T-helper 2 cell treated with Interferon-gamma antibody and Interleukin-4, amounts not matched to agents 100 ng/mL and 5 ng/mL, for 36 hours (primary cell): ENCODE measurements at regions not wholly inside any gene's neighbourhood (a gene's known extent, or its start where the extent isn't known, plus 50 kb on each side); places are given as distances from the start of the nearest gene placed in this dataset.

Source experiments
- intact Hi-C: fragments of 100-400 bp; cut with micrococcal nuclease; formaldehyde crosslinking; loops from one replicate; pipeline ENCODE4 v1.15.1; 2023

- intact Hi-C loops, result no loop called here
These were observed 110.7 kb upstream of the SPRY4 start for GRCh38 chr5:142435410-142436115.

- intact Hi-C loops, result loop anchor here (5.0 kb wide), 1 partner anchor 282 kb away; no protein-coding TSS in a partner anchor
These were observed 109.4 kb upstream of the SPRY4 start for GRCh38 chr5:142434322-142434612.

DNA sequence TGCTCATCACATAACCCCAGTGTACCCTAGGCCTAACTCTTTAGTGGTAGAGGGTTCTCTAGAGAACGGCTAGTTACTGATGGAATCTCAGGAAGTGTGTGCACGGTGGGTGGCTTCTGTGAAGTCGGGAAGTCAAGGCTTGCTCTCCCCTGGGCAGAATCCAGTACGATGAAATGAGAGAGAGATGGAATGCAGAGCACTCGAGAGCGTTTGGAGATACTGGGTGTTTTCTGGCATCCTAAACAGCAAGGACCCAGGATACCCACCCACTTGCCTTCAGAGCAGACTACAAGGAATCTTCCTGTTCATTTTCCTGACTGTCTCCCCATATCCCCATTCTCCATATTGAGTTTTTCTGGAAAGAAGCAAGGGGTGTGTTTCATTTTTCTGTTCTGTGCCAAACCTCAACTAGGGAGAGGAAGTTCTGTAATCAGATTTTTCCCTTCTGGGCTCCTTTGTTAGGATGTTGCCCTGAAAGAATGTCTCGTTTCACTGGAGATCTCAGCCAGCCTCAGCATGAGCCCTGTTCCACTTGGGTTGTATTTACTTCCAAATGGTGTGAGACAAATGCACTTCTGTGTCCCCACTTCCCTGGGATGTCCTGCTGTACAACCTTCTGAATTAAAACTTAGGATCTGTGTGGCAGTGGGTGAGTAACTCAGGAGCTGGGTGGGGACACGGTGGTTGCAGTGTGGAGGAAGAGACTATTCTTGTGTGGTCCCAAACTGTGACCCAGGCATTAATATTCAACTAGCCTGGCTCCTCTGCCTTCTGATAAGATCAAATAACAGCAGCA lies 108.9 kb upstream of the SPRY4 start:
- intact Hi-C loops, result loop anchor here (2.0 to 5.0 kb wide), 2 partner anchors 77 to 281 kb away; no protein-coding TSS in a partner anchor

DNA sequence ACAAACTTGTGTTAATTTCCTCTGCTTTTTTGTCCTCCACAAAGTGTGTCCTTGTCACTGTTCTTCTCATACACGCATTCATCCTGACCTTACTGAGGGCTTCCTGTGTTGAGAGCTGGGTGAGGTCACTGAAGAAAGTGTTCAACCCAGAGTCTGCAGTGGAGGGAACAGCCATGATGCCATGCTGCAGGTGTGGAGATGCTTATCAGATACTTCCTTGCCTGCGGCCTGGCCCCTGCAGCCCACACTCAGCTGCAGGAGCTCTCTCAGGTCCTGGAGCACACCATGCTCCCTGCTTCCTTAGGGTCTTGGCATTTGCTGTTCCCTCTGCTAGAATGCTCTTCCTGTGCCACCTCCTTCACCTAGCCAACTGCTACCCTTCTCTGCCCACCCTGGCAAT lies 108.1 kb upstream of the SPRY4 start:
- intact Hi-C loops, result loop anchor here (2.0 to 5.0 kb wide), 2 partner anchors 76 to 281 kb away; no protein-coding TSS in a partner anchor

GRCh38 chr5:142432369-142432863 lies 107.6 kb upstream of the SPRY4 start:
- intact Hi-C loops, result loop anchor here (2.0 to 5.0 kb wide), 2 partner anchors 76 to 280 kb away; no protein-coding TSS in a partner anchor

GRCh38 chr5:142428773-142429473 lies 104.1 kb upstream of the SPRY4 start:
- intact Hi-C loops, result no loop called here

DNA sequence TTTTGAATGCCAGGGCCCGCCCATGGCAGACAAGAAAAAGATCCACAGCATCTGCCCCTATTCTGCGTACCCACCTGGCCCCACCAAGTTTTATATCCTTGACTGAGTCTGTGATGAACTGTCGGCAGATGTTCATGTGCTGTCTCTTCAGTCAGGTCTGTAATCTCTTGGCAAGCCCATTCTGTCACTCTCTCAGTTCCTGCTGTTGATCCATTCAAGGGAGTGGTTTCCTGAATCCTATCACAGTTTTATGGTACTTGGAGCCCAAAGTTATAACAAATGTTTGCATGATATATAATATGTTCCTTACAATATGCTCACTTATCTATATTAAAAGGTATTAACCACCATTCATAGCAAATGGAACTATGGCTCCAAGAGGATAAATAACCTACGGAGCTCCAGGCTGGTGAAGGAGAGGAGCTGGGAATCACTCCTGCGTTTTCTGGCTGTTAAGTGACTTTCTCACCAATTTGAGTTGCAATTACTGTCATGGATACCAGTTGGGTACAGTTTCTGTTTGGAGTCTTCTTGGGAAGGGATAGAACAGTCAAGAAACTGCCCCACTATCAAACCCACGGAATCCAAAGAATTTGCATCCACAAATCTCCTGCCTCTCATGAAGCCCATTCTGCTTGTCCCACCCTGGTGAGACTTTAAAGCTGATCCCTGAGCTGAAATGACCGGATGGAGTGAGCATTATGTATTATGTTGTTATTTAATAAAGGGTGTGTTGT lies 103.4 kb upstream of the SPRY4 start:
- intact Hi-C loops, result no loop called here

- intact Hi-C loops, result no loop called here
These were observed 102.7 kb upstream of the SPRY4 start for GRCh38 chr5:142427529-142427928.

DNA sequence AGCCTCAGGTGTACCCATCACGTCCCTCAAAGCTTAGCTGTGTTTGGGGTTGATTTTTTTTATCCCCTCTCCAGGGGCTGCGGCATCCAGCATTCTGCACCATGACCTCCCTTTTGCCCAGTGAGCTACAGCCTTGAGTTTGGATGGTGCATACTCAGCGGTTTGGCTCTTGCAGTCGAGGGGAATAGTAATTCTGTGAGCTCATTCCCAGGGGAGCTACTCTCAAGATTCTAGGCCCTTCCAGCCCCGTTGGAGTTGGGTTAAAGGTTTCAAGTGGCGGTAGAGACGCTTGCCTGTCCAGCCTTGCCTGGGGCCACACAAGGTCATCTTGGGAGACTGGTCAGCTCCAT lies 102.2 kb upstream of the SPRY4 start:
- intact Hi-C loops, result no loop called here

DNA sequence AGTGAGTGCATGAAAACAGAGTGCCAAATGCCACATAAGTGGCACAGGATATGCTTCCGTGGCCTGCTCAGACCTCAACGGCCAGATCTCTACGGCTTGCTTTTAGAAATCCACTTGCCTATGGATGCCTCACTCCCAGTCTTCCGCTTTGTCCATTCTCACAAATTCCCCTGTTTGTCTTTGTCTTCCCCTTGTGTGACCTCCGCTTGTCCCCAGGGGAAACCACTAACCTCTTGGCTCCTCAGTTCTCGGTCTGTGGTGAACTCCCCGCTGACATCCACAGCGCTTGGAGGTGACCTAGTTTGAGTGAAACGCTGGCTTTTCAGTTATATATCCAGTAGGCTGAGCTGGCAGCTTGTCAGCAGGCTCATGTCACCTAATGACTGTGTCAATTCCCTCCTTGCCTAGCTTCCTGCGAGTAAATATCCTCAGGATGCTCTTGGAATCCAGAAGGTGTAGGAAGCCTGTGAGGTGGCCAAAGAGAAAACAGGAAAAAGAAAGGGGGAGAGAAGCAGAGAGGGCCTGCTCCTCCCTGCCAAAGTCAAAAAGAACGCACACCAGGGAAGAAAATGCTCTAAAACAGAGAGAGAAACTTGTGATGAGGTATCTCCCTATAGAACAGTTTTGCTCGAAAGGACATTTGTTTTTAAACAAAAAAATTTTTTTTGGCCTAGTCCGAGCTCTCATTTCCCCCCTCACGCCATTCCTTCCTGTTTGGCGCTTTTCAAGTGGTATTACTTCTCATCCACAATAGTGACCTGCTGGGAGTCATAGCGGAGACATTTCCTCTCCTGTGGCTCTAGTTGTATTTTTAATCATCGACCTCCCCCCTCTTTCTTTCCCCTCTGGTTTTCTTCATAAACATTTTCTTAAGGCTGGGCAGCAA lies 101.6 kb upstream of the SPRY4 start:
- intact Hi-C loops, result no loop called here

DNA sequence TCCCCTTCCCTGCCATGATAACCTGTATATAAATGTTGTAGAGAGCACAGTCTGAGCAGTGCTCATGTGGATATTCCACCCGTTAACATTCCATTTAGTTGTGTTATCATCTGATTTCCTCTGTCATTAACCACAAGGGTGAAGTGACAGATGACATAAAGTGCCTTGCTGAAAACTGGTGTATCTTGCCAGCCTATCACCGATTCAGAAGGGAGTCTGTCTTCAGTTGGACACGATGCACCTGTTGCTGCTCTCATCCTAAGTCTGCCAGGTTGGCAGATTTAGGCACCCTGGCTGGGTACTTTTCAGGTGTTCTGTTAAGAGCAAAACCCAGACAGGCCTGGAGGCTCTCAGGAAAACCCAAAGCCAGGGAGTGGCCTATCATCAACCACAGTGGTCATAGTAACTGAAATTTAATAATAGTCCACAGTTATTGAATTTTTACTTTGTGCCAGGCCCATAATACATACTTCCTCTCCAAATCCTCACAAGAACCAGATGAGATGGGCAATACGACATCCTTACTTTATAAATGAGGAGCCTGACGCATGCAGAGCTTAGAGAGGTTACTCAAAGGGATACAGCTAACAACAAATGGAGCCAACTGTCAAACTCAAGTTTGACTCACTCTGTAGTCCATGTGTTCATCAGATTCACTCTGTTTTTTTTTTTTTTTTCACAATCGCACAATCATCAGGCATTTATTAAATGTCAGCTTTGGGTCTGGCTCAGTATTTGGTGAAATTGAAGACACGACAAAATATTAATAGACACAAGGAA lies 100.7 kb upstream of the SPRY4 start:
- intact Hi-C loops, result no loop called here

- intact Hi-C loops, result no loop called here
These were observed 97.6 kb upstream of the SPRY4 start for GRCh38 chr5:142422429-142422828.

DNA sequence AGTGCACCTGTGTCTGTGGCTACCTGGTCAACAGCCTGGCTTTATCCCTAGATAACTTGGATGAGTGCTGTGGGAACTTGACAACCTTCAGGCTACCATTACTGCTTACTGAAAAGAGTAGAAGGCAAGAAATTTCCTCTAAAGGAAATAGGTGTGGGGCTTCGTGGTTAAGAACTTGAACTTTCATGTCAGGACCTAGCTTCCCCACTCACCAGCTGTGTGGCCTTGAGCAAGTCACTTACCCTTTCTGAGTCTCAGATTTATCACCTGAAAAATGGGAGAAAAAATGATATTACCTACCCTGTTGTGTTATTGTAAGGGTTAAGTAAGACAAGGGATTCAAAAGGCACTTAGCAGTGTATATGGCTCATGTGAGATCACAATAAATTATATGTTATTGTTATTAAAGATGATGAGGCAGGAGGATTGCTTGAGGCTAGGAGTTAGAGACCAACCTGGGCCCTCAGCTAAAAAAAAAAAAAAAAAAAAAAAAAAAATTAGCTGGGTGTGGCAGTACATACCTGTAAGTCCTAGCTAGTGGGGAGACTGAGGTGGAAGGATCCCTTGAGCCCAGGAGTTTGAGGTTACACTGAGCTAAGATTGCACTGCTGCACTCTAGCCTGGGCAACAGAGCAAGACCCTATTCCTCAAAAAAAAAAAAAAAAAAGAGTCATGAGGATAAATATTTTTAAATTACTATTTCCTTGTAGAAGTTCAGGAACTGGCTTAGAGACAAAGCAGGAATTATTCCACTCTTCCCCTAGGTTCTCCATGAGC lies 97.0 kb upstream of the SPRY4 start:
- intact Hi-C loops, result no loop called here

- intact Hi-C loops, result no loop called here
These were observed 96.4 kb upstream of the SPRY4 start for GRCh38 chr5:142421228-142421617.

- intact Hi-C loops, result no loop called here
These were observed 95.9 kb upstream of the SPRY4 start for GRCh38 chr5:142420561-142421227.

DNA sequence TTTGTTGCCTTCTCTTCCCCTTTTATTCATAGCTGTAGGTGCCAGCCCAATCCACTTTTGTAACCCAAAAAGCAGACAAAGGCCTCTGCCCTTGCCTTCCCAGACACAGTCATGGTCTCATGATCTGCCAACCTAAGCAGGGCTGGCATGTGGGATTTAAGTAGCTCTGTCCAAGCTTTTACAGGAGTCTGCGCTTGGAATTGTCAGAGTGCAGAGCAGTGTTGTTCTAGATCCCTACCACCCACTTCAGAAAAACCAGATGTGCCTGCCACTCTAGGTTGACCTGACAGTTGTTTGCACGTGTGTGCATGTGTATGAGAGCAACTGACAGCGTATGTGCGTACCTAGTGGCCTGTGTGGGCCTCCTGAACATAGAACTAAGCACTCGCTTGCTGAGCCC lies 87.8 kb upstream of the SPRY4 start:
- intact Hi-C loops, result no loop called here

DNA sequence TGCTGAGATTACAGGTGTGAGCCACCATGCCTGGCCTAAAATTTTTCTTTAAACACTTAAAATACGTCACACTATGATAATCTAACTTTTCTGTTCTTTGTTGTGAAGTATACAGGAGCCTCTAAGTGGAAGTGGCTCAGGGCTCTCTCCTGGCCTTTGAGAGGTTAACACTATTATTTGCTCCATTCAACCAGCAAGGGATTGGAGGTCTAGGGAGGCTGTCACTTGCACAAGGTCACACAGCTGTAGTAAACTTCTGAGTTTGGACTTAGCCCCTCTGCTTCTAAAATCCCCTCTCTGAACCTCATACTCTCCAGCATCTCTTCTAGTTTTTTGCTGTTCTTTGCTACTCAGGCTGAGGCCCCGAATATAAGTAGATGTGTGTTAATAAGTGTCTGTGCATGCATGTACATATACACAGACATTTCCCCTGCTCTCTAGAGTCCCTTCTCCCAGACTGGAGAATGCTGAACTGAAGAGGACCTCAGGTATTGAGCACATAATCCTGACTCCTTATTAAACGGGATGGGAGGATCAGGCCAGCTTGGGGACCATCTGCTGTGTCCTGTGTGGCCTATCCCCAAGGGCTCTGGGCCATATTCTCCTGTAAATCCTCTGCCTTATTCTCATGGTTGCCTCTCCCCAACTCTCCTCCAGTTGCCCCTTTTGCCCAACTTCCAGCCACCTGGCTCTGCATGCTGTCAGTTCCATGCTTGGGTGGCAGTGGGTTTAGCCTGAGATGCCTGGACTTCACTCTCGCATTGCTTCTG lies 87.0 kb upstream of the SPRY4 start:
- intact Hi-C loops, result no loop called here

- intact Hi-C loops, result no loop called here
These were observed 86.3 kb upstream of the SPRY4 start for GRCh38 chr5:142411103-142411502.
